ENCODE measurements at regions not wholly inside any gene's neighbourhood (a gene's known extent, or its start where the extent isn't known, plus 50 kb on each side); places are given as distances from the start of the nearest gene placed in this dataset.

GRCh38 chr10:8438603-8439002 is 384.1 kb downstream of the GATA3 start:
- no peak overlapping the region for H3K27ac ChIP-seq (ENCODE audit: insufficient read depth, low read depth, low read length)
- BruUV-seq (replicated peaks): no TSS peak
- H3K4me1 ChIP-seq (ENCODE audit: control insufficient read depth, extremely low read depth, insufficient read depth, low read length): no peaks in the 10 kb centered on the region
- no peaks in the 10 kb centered on the region for H3K36me3 ChIP-seq (ENCODE audit: control insufficient read depth in 2 of 2, extremely low read depth in 1 of 2, insufficient read depth in 2 of 2, low read length in 2 of 2)
- no peak for DNase-seq (ENCODE audit: low read depth, low spot score)
- H3K27me3 ChIP-seq (ENCODE audit: control insufficient read depth in 2 of 2, insufficient read depth in 2 of 2, low read length in 2 of 2): peaks cover 5% of the 10 kb centered on the region in 2 experiments
- intact Hi-C loops (cut with micrococcal nuclease): no loop called here
- FAIRE-seq: no peak
- dilution Hi-C loops (cut with MboI; ENCODE audit: extremely low pct_ligation_motif_present, low sequenced_read_pairs): no loop called here
- no peaks in the 10 kb centered on the region for H3K79me2 ChIP-seq (ENCODE audit: control insufficient read depth, insufficient read depth, low read length)
- H4K20me1 ChIP-seq (replicated peaks; ENCODE audit: control insufficient read depth, extremely low read depth, insufficient read depth, low read length): no peaks in the 10 kb centered on the region
- no peaks in the 10 kb centered on the region for H3K9me3 ChIP-seq (replicated peaks; ENCODE audit: control insufficient read depth, insufficient read depth, low read length)
- H3K9ac ChIP-seq (replicated peaks; ENCODE audit: extremely low read depth, insufficient read depth, low read length): no peak overlapping the region
- TF ChIP-seq POLR2A (IDR thresholded peaks at IDR 0.05; ENCODE audit: low read depth, low read length): no peak
- no peak for TF ChIP-seq CTCF (IDR thresholded peaks at IDR 0.05; ENCODE audit: extremely low read depth in 1 of 2, insufficient read depth in 1 of 2, low read depth in 1 of 2, low read length in 2 of 2)
- TF ChIP-seq MYC (IDR thresholded peaks at IDR 0.05; ENCODE audit: low read depth, low read length): no peak
- no peak for TF ChIP-seq JUN (IDR thresholded peaks at IDR 0.05; ENCODE audit: borderline replicate concordance, insufficient read depth, insufficient read length, low read depth)
- TF ChIP-seq POLR2AphosphoS5 (IDR thresholded peaks at IDR 0.05; ENCODE audit: insufficient read depth, low read depth, low read length): no peak
- no peak for TF ChIP-seq FOS (IDR thresholded peaks at IDR 0.05; ENCODE audit: borderline replicate concordance, insufficient read depth, low read length)
- TF ChIP-seq MAX (IDR thresholded peaks at IDR 0.05; ENCODE audit: insufficient read depth, insufficient read length): no peak
- no peak for TF ChIP-seq GATA2 (IDR thresholded peaks at IDR 0.05; ENCODE audit: insufficient read depth, insufficient read length, low read depth, low read length)
- H3K4me3 ChIP-seq (replicated peaks in 1 of 3; ENCODE audit: insufficient read depth in 1 of 3, low read depth in 1 of 3, low read length in 3 of 3): no peak overlapping the region
- H3K4me2 ChIP-seq (ENCODE audit: insufficient read depth, low read length): no peak overlapping the region
- ChIA-PET CTCF (no interaction called here), POLR2A (no interaction called here)
- no peak overlapping the region for H2AFZ ChIP-seq (ENCODE audit: low read depth, low read length)
- H3K9me1 ChIP-seq (replicated peaks; ENCODE audit: control insufficient read depth, extremely low read depth, insufficient read depth, low read length): no peaks in the 10 kb centered on the region

Measured in endothelial cell of umbilical vein (primary cell).